ENCODE measurements at regions not wholly inside any gene's neighbourhood (a gene's known extent, or its start where the extent isn't known, plus 50 kb on each side); places are given as distances from the start of the nearest gene placed in this dataset.

DNA sequence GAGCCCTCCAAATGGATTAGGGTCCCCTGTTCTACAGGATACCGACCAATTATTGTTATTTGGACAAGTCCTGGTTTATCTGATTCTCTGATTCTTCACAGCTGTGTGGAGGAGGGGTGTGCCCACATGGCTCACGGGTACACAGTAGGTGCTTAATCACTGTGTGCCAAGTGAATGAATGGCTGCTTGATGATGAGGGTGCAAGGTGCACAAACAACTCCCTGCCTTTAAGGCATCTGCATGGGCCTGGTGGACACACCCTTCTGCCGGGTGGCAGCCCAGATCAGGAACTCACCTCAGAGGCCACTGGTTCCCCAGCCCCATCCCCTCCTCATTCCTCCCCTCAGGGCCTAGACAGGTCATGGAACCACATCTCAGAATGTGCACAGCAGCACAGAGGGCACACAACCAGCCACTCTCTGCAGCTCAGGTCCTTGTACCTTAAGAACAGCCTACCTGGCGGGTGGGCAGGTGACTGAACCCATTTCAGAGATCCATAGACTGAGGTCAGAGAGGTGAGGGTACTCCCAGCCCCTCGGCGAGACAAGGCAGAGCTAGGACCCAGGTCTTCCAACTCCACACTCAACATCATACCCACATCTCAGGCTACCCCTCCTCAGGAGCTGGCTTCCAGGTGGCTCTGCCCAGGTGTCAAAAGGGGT is 50.3 kb downstream of the SHANK2 start:
- POLR2A ChIA-PET = no interaction called here
- Histone ChIP-seq H3K27ac (ENCODE audit: extremely low read depth, low read depth, low read length) (no peak overlapping the region), H3K9me3 (ENCODE audit: control insufficient read depth, insufficient read depth, low read depth, low read length) (no peaks in the 10 kb centered on the region), H3K4me3 (ENCODE audit: low read depth, low read length) (no peak overlapping the region), H3K4me1 (ENCODE audit: control insufficient read depth, insufficient read depth, low read length) (no peaks in the 10 kb centered on the region), H3K36me3 (ENCODE audit: control insufficient read depth in 2 of 2, insufficient read depth in 1 of 2, low read length in 2 of 2) (no peaks in the 10 kb centered on the region)
- CTCF ChIA-PET = no interaction called here
- TF ChIP-seq ZNF426 (tag by site-specific recombination; IDR thresholded peaks at IDR 0.05) = no peak
- no peak for TF ChIP-seq ZNF10 (tag by site-specific recombination; IDR thresholded peaks at IDR 0.05)
- TF ChIP-seq ZNF394 (tag by site-specific recombination; IDR thresholded peaks at IDR 0.05; ENCODE audit: borderline replicate concordance) = no peak
- TF ChIP-seq ZNF621 (tag by site-specific recombination; IDR thresholded peaks at IDR 0.05) = no peak
- TF ChIP-seq ZNF202 (tag by site-specific recombination; IDR thresholded peaks at IDR 0.05; ENCODE audit: borderline replicate concordance) = no peak
- TF ChIP-seq ZNF521 (tag by site-specific recombination; IDR thresholded peaks at IDR 0.05) = no peak
- no peak for TF ChIP-seq SP7 (tag by site-specific recombination; IDR thresholded peaks at IDR 0.05)
- no peak for TF ChIP-seq ZNF112 (tag by site-specific recombination; IDR thresholded peaks at IDR 0.05)
- TF ChIP-seq, protein P1, sequence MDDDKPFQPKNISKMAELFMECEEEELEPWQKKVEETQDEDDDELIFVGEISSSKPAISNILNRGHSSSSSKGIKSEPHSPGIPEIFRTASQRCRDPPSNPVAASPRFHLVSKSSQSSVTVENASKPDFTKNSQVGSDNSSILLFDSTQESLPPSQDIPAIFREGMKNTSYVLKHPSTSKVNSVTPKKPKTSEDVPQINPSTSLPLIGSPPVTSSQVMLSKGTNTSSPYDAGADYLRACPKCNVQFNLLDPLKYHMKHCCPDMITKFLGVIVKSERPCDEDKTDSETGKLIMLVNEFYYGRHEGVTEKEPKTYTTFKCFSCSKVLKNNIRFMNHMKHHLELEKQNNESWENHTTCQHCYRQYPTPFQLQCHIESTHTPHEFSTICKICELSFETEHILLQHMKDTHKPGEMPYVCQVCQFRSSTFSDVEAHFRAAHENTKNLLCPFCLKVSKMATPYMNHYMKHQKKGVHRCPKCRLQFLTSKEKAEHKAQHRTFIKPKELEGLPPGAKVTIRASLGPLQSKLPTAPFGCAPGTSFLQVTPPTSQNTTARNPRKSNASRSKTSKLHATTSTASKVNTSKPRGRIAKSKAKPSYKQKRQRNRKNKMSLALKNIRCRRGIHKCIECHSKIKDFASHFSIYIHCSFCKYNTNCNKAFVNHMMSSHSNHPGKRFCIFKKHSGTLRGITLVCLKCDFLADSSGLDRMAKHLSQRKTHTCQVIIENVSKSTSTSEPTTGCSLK (tag by site-specific recombination; IDR thresholded peaks at IDR 0.05) = no peak
- no peak for TF ChIP-seq ZNF16 (tag by site-specific recombination; IDR thresholded peaks at IDR 0.05; ENCODE audit: low read depth)
- TF ChIP-seq REPIN1 (tag by site-specific recombination; IDR thresholded peaks at IDR 0.05; ENCODE audit: low read depth) = no peak
- no peak for TF ChIP-seq GFI1B (tag by site-specific recombination; IDR thresholded peaks at IDR 0.05)
- TF ChIP-seq ZNF223 (tag by site-specific recombination; IDR thresholded peaks at IDR 0.05) = no peak
- no peak for TF ChIP-seq ZNF626 (tag by site-specific recombination; IDR thresholded peaks at IDR 0.05)
- TF ChIP-seq HOXA7 (CRISPR knock-in tag; IDR thresholded peaks at IDR 0.05; ENCODE audit: borderline replicate concordance) = no peak
- TF ChIP-seq YY1 (tag by site-specific recombination; IDR thresholded peaks at IDR 0.05) = no peak
- TF ChIP-seq, protein P2, sequence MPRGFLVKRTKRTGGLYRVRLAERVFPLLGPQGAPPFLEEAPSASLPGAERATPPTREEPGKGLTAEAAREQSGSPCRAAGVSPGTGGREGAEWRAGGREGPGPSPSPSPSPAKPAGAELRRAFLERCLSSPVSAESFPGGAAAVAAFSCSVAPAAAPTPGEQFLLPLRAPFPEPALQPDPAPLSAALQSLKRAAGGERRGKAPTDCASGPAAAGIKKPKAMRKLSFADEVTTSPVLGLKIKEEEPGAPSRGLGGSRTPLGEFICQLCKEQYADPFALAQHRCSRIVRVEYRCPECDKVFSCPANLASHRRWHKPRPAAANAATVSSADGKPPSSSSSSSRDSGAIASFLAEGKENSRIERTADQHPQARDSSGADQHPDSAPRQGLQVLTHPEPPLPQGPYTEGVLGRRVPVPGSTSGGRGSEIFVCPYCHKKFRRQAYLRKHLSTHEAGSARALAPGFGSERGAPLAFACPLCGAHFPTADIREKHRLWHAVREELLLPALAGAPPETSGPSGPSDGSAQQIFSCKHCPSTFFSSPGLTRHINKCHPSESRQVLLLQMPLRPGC (tag by site-specific recombination; IDR thresholded peaks at IDR 0.05) = no peak
- no peak for TF ChIP-seq ZBTB17 (tag by site-specific recombination; IDR thresholded peaks at IDR 0.05)
- TF ChIP-seq SALL2 (tag by site-specific recombination; IDR thresholded peaks at IDR 0.05; ENCODE audit: borderline replicate concordance) = no peak
- TF ChIP-seq, protein P3, sequence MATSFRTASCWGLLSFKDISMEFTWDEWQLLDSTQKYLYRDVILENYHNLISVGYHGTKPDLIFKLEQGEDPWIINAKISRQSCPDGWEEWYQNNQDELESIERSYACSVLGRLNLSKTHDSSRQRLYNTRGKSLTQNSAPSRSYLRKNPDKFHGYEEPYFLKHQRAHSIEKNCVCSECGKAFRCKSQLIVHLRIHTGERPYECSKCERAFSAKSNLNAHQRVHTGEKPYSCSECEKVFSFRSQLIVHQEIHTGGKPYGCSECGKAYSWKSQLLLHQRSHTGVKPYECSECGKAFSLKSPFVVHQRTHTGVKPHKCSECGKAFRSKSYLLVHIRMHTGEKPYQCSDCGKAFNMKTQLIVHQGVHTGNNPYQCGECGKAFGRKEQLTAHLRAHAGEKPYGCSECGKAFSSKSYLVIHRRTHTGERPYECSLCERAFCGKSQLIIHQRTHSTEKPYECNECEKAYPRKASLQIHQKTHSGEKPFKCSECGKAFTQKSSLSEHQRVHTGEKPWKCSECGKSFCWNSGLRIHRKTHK (tag by site-specific recombination; IDR thresholded peaks at IDR 0.05) = no peak

DNA sequence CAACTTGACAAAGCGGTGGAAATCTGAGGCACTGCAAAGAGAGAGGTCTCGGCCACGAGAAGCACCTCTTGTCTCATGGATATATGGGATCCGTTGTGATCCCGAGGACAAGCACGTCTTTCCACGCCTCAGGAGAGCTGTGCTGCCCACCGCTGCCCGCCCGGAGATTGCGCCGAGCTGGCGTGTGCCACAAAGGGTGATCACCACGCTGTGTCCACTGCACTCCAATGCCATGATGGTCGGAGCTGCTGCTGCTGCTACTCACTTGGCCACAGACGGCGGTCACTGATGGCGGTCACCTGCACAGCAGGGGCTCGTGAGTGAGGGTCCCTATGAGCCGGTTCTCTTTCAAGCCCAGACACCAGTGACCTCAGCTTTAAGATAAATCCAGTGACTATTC is 51.1 kb downstream of the SHANK2 start:
- no peaks in the 10 kb centered on the region for H3K36me3 ChIP-seq (ENCODE audit: control insufficient read depth in 2 of 2, insufficient read depth in 1 of 2, low read length in 2 of 2)
- no peaks in the 10 kb centered on the region for H3K9me3 ChIP-seq (ENCODE audit: control insufficient read depth, insufficient read depth, low read depth, low read length)
- H3K4me3 ChIP-seq (ENCODE audit: low read depth, low read length) = no peak overlapping the region
- CTCF ChIA-PET = no interaction called here
- H3K4me1 ChIP-seq (ENCODE audit: control insufficient read depth, insufficient read depth, low read length) = no peaks in the 10 kb centered on the region
- POLR2A ChIA-PET = no interaction called here
- no peak overlapping the region for H3K27ac ChIP-seq (ENCODE audit: extremely low read depth, low read depth, low read length)
- TF ChIP-seq, protein P4, sequence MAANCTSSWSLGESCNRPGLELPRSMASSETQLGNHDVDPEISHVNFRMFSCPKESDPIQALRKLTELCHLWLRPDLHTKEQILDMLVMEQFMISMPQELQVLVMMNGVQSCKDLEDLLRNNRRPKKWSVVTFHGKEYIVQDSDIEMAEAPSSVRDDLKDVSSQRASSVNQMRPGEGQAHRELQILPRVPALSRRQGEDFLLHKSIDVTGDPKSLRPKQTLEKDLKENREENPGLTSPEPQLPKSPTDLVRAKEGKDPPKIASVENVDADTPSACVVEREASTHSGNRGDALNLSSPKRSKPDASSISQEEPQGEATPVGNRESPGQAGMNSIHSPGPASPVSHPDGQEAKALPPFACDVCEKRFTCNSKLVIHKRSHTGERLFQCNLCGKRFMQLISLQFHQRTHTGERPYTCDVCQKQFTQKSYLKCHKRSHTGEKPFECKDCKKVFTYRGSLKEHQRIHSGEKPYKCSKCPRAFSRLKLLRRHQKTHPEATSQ (tag by site-specific recombination; IDR thresholded peaks at IDR 0.05) = no peak
- TF ChIP-seq ZNF623 (tag by site-specific recombination; IDR thresholded peaks at IDR 0.05) = no peak
- no peak for TF ChIP-seq ZNF221 (tag by site-specific recombination; IDR thresholded peaks at IDR 0.05; ENCODE audit: borderline replicate concordance)
- no peak for TF ChIP-seq ZNF248 (tag by site-specific recombination; IDR thresholded peaks at IDR 0.05)
- no peak for TF ChIP-seq SP3 (tag by site-specific recombination; IDR thresholded peaks at IDR 0.05)
- no peak for TF ChIP-seq OVOL3 (tag by site-specific recombination; IDR thresholded peaks at IDR 0.05)
- TF ChIP-seq SALL2 (tag by site-specific recombination; IDR thresholded peaks at IDR 0.05; ENCODE audit: borderline replicate concordance) = no peak
- no peak for TF ChIP-seq ZSCAN16 (tag by site-specific recombination; IDR thresholded peaks at IDR 0.05)
- TF ChIP-seq ZNF391 (tag by site-specific recombination; IDR thresholded peaks at IDR 0.05; ENCODE audit: borderline replicate concordance, low read depth) = no peak
- no peak for TF ChIP-seq ZNF560 (tag by site-specific recombination; IDR thresholded peaks at IDR 0.05; ENCODE audit: borderline replicate concordance)

All from HEK293 (cell line).